GM12874 (cell line): ENCODE measurements at regions not wholly inside any gene's neighbourhood (a gene's known extent, or its start where the extent isn't known, plus 50 kb on each side); places are given as distances from the start of the nearest gene placed in this dataset.

Experiments used
- CTCF ChIP-seq: IDR thresholded peaks from 2 replicates; pipeline ENCODE4 v1.5.1; 2011; ENCODE audit warnings: low read depth, mild to moderate bottlenecking, control low read depth, low read length, moderate library complexity; ENCODE audit not compliant: insufficient read depth

GRCh38 chr6:168979254-168979653, 274.4 kb downstream of the THBS2 start:
- no peak for TF ChIP-seq CTCF

- no peak for TF ChIP-seq CTCF
Measured at GRCh38 chr6:168972128-168972527, 281.5 kb downstream of the THBS2 start.

- TF ChIP-seq CTCF = no peak
Measured at GRCh38 chr6:168971549-168971948, 282.1 kb downstream of the THBS2 start.

GRCh38 chr6:168968801-168969200, 284.8 kb downstream of the THBS2 start:
- TF ChIP-seq CTCF = no peak

GRCh38 chr6:168968228-168968627, 285.4 kb downstream of the THBS2 start:
- no peak for TF ChIP-seq CTCF

- TF ChIP-seq CTCF = no peak
Measured at GRCh38 chr6:168967281-168967925, 286.2 kb downstream of the THBS2 start.

- TF ChIP-seq CTCF = no peak
Measured at GRCh38 chr6:168964138-168964835, 289.4 kb downstream of the THBS2 start.
